CD4-positive, alpha-beta T cell treated with Interleukin-2 at 100 ng/mL for 4 hours (primary cell): ENCODE measurements at regions not wholly inside any gene's neighbourhood (a gene's known extent, or its start where the extent isn't known, plus 50 kb on each side); places are given as distances from the start of the nearest gene placed in this dataset.
"Not testable (repeated sequence)": the region's sequence is repeated elsewhere in the genome, so short reads cannot be mapped to it uniquely, and the experiment has no call there.

Source experiments
- DNase-seq: peaks from one replicate; pipeline ENCODE4 v3.0.0-alpha.2; 2020; ENCODE audit warnings: low spot score

DNA sequence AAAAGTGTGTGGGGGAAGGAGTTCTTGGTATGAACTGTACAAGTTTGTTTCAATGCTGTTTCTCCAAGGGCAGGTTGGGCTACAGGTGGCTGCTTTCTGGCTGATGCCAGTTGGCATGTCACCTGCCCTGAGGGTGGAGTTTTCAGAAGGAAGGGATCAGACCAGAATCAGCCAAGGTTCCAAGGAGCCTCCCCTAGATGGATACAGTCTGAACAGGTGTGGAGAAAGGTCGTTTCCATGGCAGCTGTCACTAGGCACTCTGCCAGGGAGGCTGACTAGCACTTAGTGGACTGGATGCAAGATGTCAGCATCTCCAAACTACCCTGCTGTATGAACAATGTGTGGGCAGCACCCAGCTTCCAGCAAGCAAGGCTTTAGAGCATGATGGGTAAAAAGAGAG is 444.4 kb upstream of the HNRNPA3 start:
- no peak for DNase-seq

- no peak for DNase-seq
Observed at GRCh38 chr2:176769021-176769420, 443.6 kb upstream of the HNRNPA3 start.

DNA sequence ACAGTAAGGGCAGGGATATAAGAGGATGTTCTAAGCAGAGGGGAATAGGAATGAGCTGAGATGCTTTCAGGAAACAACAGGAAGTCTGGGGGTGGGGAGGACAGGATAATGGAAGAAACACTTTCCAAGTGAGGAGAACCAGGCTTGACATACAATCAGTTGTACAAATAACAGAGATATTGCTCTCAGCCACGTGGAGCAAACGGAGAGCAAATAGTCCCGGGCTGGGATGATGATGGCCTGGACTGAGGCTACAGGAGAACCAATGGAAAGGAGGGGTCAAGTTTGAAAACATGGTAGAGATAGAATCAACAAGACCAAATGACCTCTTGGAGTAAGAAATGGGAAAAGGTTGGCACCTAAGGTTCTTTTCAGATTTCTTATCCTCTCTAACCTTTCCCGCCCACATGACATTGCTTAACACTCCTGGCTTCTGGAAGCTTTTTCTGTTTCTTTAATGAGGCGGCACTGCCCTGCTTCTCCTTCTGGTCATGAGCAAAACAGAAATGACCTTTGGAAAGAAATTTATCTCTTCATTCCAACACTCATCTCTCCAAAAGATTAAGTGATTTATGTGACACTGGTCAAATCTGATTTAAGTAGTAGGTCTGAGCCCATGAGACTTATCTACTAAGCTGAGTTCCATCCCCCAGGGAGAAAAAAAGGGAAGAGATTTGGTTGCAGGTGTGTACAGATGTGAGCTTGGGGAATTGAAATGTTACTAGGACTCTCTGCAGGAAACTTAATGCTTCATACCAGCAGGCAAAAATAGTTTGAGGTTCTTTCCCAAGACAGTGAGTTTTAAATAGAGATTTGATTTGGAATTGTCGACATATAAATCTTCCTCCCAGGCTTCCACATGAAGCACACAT is 442.9 kb upstream of the HNRNPA3 start:
- no peak for DNase-seq

DNA sequence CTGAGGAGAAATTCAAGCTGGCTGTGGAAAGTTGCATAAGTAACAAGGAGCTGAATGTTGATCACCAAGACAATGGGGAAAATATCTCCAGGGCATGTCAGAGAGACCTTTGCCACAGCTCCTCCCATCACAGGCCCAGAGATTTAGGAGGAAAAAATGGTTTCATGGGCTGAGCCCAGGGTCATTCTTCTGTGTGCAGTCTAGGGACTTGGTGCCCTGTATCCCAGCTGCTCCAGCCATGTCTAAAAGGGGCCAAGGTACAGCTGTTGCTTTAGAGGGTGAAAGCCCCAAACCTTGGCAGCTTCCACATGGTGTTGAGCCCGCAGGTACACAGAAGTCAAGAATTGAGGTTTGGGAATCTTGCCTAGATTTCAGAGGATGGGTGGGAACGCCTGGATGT is 439.8 kb upstream of the HNRNPA3 start:
- no peak for DNase-seq

DNA sequence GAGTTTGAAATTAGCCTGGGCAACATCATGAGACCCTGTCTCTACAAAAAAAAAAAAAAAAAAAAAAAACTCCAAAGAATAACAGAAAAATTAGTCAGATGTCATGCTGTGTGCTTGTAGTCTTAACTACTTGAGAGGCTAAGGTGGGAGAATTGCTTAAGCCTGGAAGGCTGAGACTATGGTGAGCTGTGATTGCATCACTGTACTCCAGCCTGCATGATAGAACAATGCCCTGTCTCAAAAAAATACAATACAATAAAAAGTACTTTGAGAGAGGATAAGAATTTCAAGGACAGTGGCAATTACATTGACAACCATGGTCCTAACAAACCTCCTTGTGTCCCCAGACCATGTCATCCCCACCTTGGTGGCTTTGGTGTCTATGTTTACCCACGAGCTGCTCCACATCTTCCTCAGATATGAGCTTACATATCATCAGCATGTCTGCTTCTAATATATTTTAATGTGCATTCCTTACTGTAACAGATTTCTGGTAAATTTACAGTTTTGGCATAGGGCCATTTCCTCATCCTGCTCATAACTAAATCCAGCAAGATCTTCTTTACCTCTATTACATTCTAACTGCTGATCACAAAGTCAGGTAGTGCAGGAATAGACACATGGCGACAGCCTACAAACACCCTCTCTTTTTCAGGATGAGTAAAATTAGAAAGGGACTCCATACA is 437.7 kb upstream of the HNRNPA3 start:
- DNase-seq = no peak

DNA sequence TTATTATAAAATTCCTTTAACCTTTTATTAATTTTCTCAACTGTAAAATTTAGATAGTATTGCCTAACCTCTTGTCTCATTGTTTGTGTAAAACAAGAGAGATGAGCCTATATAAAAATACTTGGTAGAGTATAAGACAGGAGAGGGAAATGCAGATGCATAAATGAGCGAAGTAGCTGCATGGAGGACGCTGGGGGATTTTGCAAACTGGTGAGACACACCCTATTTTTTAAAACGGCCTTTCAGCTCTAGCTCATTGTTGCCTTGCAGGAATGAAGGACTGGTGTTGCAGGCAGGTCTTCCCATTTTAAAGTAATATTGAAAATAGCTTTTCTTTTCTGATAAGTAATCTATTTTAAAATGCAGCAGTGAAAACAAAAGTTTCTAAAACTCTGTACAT is 435.3 kb upstream of the HNRNPA3 start:
- no peak for DNase-seq

GRCh38 chr2:176779917-176780316 is 432.7 kb upstream of the HNRNPA3 start:
- no peak for DNase-seq

DNA sequence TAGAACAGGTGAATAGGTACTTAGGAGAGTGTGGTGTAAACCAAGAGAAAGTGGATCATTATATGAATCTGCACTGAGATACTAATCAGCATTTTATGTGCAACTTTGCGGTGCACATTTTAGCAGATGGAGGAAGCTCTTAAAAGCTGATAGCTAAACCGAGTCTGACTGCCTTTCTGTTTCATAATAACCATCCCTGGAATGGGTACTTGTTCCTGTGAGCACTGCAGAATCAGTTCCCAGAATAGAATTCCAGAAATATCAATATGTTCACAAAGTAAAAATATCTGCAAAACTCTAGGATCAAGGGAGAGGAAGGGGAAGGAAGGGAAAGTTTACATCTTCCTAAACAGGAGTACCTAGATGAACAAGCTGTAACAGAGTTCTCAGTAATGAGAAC is 432.2 kb upstream of the HNRNPA3 start:
- no peak for DNase-seq

- DNase-seq = no peak
Observed at GRCh38 chr2:176781570-176782217, 430.9 kb upstream of the HNRNPA3 start.

DNA sequence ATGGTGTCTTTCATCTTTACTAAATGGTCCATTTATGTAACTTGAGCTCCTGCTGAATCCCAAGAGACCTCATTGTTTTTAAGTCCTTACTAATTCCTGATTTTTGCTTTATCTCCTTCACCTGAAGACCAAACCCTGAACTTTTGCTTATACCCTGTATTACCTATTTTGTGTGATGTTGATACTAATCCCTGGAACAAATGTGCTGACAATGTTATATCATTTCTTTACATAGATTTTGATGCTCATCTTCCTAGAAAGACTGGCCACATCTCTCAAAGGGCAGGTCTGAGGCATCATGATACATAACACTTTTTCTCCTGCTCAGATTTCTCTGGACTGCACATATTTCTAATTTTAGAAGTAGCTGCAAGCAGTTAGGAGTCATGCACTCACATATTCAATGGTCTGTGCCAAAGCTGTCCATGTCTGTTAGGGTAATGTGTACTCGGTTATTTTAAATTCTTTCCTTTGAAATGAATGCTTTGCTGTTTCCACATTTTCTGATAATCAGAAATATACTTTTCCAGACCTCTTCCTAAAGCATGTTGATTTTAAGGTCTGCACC is 427.9 kb upstream of the HNRNPA3 start:
- no peak for DNase-seq

GRCh38 chr2:176789751-176790150 is 422.8 kb upstream of the HNRNPA3 start:
- no peak for DNase-seq

GRCh38 chr2:176790468-176790867 is 422.1 kb upstream of the HNRNPA3 start:
- DNase-seq = no peak

DNA sequence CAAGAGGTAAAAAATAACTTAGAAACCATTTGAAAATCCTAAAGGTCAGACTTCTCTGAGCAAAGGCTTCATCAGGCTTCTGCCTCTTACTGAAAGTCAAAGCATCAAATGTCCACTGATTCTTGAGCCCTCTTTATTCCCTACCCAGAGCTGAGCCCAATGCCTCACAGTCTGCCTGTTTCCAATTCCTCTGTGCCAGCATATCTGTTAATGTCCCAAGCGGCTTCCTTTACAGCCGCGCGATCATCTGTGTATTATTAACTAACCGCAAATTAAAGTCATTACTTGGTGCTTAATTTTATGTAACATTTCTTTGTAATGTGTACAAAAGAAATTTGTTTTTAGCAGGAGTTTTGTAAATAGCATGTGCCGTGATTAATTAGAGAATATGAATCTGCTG is 418.8 kb upstream of the HNRNPA3 start:
- no peak for DNase-seq

- DNase-seq = no peak
Observed at GRCh38 chr2:176794392-176794791, 418.2 kb upstream of the HNRNPA3 start.

- no peak for DNase-seq
Observed at GRCh38 chr2:176795823-176796222, 416.8 kb upstream of the HNRNPA3 start.

- not testable (repeated sequence) for DNase-seq
Observed at GRCh38 chr2:176796677-176797076, 415.9 kb upstream of the HNRNPA3 start.

DNA sequence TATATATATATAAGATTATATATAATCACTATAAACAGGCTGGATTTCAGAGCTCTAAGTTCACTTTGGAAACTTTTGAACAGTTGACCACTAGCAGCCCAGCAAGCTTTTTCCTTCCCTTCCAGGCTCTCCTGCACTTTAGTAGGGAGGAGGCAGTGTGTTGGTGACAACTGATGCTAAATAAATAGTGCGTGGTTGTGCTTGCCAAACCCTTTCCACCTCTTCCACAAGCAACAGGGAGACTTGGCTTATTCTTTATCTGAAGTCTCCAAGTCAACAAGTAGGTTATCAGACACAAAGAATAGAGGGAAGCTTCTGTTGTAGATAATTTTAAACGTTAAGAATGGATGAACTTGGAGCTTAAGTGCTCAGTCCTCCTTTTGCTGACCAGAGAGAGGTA is 408.2 kb upstream of the HNRNPA3 start:
- DNase-seq = no peak

DNA sequence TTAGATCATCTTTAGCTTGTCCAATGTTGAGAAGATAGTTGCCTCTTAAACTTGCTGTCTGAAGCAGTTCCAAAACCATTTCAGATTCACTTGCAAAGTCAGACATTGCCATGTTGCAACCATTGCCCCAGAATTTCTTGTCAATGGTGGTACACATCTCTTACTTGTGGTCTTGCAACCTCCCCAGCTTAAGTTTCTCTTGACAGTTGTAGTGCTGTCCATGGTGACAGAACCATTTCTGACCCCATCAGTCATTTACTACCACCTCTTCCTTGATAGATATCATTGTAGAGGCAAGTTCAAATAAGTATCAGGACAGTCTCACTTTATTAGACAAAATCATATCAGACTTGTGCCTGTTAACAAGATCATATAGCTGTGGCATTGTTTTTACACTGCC is 407.2 kb upstream of the HNRNPA3 start:
- DNase-seq = no peak

- DNase-seq = no peak
Observed at GRCh38 chr2:176812246-176812775, 400.3 kb upstream of the HNRNPA3 start.

DNA sequence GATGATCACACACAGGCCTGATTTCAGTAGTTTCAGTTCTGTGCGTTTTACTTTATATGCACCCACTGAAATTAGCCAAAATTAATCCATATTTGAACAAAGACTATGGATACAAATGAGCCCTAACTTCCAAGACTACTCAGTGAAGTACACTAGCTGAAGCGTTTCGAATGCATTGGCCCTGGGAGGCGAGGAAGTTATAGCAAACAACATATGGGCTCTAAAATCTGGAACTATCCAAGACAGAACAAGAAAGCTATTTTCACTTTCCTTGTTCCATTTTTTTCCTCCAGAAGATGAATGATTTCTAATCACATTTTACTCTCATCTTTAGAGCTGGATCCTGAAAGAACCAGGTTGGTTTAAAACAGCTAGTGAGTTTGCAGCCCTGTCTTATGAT is 399.4 kb upstream of the HNRNPA3 start:
- no peak for DNase-seq

DNA sequence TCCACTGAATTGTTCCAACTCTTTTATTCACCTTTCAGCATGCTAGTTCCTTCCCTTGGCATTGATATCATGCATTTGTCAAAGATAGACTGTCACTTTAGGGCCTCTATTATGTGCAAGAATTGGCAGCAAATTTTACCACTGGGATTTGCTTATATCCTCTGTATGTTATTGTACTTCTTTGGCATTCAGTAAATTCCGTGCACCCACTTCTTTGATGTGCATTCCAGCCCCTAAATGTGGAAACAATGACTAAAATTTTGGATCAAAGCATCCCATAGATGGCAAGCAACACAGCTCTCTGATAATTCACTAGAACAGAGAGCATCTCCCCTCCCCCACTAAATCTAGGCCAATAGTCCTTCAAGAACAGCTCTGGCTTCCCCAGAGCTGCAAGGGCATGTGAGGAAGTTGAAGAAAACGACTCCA is 399.0 kb upstream of the HNRNPA3 start:
- DNase-seq = no peak

GRCh38 chr2:176814274-176814673 is 398.3 kb upstream of the HNRNPA3 start:
- DNase-seq = no peak
